ENCODE measurements at regions not wholly inside any gene's neighbourhood (a gene's known extent, or its start where the extent isn't known, plus 50 kb on each side); places are given as distances from the start of the nearest gene placed in this dataset.

DNA sequence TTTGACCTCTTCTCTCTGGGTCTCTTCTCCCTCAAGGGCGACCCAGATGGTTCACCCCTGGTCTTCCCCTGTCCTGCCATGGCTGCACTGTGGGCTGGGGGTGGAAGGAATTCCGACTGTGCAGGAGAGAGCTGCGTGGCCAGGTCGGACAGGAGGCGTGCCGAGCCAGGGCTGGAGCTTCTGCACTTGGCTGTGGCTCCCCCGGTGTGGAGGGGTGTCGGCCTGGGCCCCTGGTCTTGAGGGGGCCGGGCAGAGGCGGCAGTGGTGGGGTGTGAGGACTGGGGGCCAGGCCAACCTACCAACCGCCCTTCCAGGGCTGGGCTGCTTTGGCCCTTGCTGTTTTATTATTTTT, 74.9 kb upstream of the SHH start:
- DNase-seq (ENCODE audit: low read depth in 2 of 2), result no peak

DNA sequence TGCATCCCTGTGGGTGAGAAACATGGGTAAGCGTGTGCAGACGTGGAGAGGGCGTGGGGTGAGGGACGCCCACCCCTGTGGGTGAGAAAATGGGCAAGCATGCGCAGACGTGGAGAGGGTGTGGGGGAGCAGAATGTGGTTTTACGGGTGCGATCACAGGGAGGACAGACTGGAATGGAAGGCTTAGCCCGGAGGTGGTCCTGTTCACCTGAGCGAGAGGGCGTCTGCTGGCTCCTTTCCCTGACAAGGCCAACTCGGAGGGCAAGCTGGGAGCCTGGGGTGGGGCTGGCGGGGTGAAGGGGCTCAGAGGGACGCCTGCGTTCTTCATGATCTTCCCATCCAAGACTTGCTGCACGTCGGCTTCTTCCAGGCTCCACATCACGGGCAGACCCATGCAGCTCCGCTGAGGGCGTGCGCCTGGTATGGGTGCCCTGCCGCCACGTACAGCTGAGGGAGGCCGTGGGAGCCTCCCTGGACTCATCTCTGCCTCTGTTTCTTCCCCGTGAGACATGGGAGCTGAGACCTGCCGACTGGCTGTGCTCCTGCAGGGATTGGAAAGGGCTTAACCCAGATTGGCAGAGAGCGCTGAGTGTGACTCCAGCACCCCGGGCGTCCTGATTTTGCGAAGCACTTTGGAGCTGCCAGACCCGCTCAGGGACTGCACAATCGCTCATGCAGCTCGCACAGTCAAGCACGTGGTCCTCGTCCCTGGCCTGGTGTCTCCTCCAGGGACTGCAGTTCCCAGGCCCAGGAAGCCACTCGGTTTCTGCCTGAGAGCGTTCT, 74.3 kb upstream of the SHH start:
- DNase-seq (ENCODE audit: low read depth in 2 of 2), result no peak

DNA sequence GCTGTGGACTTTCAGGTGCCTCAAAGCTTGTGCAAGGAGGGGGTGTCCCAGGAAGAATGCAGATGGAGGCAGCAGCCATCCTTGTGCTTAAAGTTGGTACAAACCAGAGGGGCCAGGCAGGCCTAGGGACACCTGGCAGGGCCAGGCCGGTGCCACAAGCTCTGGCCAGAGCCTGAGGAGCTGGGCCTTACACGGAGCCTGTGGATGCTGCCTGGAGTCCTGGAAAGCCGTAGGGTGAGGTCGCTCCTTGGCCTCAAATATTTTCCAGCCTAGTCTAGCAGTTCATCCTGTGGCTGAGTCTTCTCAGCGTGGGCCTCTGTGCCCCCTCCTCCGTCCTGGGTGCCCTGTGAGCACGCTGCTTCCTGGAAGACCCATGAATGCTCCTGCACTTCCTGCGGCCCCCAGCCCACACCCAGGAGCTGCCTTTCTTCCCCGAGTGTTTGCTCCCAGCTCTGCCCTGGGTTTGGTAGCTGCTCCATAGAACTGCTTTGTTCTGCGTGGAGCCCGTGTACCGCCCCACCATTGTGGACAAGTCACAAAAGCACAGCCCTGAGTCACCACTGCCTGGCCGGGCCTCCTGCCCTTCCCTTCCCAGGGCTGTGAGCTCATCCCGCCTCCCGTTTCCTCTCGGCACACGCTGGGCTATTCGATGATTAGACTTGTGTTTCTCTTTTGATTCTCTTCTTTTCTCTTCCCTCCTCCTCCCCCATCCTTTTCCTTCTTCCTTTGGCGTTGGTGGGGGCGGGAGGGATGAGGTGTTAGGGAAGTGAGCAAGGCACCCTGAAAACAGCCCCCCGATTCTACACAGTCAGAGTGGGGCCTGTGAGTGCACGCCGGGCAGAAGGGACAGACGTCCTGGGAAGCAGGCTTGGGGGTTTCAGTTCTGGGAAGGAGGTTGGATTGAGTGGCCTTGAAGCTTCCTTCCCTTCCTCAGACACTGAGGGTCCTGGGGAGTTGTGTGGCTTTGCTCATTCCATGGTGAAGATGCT, 73.2 kb upstream of the SHH start:
- DNase-seq (ENCODE audit: low read depth in 2 of 2), result no peak

DNA sequence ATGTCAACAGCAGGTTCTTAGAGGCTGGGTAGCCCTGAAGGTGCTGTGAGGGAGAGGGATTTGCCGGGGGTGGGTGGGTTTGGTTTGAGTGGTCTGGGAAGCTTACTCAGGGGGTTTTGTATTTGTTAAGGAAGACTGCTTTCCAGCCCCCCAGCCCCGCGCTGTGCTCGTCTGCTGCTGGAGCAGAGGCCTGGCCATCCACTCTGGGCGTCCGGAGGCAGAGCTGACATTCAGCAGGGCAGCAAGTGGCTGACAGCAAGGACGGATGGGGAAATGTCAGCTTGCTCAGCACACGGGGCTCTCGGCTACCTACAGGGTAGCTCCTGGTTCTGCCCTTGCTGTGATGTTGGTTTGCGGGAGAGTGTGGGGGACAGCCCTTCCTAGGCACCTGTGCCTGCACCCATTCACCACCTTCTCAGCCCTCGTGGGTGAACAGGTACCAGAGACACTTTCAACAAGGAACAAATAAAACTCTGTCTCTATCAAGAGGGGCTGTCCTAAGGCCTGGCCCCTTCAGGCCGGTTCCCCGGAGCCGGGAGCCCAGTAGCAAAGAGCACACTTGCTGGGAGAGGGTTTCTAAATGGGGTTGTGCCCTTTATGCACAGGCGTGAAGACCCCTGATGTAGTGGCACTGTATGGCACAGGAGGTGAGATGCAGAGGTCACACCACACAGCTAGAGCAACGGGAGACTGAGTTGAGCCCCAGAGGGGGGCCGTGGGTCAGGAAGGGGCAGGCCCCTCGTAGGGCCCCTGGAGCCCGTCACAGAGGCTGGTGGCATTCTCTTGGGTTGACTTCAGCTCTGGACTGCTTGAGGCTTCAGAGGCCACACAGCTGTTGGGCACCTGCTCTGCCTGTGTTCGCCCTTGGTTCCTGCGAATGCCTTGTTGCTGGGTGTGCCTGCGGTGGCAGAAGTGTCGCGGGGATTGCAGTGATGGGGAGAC, 72.2 kb upstream of the SHH start:
- DNase-seq (ENCODE audit: low read depth in 2 of 2), result no peak

DNA sequence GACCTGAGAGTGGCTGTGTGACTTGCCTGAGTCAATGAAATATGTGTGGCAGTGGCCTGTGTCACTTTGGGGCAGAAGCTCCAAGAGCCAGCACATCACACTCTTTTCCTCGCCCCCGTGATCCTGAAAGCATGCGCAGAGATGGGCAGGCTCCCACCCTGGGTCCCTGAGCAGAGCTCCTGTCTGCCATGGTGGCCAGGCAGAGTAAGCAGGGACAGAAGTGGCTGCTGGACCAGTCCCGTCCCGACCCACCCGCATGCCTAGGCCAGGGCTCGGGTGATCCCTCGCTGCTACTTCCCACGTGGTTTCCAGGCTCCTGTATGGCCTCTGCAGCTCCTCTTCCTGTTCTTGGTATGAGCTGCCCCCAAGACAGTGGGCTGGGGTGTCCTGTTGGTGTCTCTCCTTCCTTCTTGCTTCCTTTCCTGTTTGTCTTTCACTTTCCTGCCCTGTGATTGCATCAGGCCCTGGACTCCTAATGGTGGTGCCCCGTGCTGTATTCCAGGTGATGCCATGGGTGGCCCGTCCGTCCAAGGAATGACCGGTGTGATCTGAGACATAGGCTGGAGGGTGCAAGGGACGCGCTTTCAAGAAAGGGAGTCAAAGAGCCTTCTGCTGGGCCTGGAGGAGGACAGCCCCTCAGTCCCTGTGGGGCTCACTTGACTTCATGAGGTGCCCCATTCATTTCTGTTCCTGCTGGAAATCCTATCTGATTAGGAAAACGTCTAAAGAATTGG, 71.4 kb upstream of the SHH start:
- DNase-seq (ENCODE audit: low read depth in 2 of 2), result no peak

DNA sequence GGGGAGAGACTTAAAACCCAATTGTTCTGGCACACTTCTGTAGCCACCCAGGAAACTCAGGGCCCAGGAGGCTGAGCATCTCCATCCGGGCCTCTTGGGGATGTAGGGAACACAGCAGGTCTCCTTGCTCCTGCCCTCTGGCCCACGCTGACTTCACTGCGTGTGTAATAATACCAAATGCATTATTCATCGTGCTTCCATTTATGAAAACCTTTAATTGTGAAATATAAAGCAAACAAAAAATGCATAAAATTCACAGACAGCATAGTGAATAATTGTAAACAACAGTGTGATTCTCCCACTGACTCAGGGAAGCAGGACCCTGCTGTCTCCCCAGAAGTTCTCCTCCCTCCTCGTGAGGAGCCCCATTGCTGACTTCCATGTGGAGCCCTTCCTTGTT, 70.3 kb upstream of the SHH start:
- no peak for DNase-seq (ENCODE audit: low read depth in 2 of 2)

DNA sequence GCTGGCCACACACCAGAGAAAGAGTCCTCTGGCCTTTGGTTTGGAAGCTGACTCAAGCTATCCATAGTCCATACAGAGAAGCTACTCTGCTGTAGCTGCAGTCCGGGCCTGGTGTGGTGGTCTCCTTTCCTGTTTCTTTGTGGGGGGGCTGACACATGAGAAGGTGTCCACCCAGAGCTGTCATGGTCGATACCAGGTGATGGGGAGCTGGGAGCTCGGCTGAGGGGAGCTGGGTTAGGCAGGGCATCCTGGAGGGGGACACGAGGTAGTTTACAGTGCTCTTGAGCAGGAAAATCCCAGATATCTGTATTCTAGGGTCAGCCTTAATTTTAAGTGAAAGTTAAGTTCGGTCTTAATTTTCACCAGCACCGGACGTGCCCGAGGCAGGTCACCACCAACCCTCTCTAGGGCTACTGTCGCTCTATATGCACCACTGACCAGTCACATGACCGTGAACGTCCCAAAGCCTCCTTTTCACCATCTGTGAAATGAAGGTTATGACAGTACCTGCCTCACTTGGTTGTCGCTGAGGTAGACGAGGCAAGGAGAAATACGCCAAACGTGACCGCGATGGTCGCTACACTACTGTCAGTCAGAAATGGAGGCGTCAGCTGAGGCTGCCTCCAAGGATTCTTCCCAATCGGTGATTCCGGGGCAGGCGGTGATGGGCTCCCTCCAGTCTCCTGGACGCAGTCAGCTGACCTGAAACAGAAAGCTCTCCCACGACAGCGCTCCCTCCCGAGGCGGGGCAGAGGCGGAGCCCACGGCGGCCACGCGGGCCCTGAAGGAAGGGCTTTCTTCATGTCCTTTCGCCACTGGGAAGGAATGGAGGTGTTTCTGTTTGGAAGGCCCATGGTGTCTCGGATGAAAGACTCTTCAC, 69.4 kb upstream of the SHH start:
- no peak for DNase-seq (ENCODE audit: low read depth in 2 of 2)

DNA sequence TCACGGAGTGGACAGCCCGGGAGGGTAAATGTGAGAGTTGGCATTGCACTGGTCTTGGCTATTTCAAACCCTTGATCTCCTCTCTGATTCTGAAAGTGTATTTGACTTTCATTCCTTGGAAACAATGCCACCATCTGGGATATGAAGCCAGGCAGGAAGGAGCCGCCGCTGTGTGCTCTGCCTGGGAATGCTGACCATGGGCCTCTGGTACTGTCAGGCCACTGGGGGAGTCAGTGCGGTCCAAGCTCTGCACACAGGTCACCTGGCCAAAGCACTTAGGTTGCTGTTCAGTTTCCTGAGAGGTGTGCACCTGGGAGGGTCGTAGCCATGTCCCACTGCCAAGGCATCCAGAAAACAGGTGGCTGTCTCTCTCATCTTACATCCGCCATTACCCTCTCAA, 68.5 kb upstream of the SHH start:
- no peak for DNase-seq (ENCODE audit: low read depth in 2 of 2)

DNA sequence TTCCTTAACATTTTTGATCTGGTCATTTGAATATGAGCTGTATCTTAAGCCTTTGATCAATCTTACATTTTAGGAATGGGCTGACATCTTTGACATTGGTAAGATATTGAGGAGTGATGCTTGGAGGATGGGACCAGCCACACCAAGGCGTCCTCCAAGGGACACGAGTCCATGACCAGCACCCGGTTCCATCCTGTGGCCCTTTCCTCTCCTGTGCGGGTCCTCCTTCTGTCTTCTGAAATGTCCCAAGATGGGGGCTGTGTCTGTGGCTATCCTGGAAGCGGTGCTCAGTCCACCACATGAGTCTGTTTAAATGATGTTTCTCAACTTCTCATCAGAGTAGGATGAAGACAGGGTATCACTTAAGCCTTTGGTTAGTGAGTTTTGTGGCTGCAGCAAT, 67.3 kb upstream of the SHH start:
- DNase-seq (ENCODE audit: low read depth in 2 of 2), result no peak

DNA sequence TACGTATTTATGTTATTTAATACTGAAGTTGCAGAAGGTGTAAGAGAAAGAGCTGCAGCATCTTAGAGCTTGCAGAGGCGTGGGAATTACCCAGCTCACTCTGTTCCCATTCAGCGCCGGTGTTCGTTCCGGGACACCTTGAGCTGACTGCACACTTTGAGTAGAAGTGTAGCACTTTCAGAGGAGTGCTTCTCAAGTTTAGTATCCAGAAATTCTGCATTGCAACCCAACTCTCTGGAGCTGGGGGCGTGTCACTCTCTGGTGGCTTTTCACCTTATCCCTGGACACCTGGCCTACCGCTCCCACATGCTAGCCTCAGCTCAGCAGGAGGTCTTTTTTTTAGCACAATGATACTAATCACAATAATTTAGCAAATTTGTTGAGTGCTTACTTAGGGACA, 66.4 kb upstream of the SHH start:
- no peak for DNase-seq (ENCODE audit: low read depth in 2 of 2)

DNA sequence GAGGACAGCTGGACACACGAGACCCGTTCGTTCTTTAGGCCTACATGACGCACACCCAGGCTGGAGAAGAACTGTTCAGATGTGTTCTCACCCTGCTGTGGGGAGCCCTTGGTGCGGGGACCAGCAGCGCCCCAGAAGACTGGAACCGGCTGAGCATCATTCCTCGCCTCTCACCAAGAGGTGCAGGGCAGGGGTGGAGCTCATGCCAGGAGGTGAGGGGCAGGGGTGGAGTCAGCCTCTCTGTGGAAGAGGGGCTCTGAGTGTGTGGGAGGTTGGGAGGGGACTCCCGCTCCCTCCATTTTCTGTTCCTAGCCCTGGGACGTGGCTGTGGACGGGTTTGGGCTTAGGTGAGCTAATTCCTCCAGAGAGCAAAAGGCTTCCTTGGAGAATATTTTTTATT, 66.0 kb upstream of the SHH start:
- DNase-seq (ENCODE audit: low read depth in 2 of 2), result no peak

DNA sequence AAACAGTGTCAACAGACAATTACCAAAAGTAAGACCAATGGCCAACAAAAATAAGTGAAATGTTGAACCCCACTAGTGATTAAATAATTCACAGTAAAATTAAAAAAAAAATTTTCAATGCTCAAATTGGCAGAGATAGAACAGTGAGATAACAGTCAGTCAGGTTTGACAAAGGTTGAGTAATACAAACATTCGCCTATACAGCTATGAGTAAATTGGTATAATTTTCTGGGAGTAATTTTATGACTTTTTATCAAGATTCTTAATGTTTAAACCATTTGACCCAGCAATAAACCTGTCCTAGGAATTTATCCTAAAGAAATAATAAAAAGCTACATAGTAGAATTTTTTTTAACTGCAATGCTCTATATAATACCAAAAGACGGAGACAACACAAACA, 64.9 kb upstream of the SHH start:
- DNase-seq (ENCODE audit: low read depth in 2 of 2), result no peak

DNA sequence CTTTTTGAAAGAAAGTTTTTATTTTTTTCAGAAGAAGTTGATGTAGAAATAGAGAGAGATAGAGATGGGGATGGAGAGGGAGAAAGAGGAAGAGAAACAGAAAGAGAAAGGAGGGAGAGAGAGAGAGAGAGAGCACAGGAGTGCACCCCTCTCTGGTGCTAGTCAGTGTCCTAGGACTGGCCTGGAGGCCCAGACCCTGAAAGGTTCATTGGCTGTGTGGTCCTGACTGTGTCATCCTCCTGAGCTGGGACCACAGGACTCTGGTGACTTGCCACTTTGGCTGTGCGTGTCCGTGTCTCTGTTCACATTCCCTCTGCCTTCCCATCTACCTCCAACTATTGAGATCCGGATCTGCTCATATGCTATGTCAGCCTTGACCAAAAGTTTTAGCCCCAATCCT, 62.1 kb upstream of the SHH start:
- DNase-seq (ENCODE audit: low read depth in 2 of 2), result no peak

DNA sequence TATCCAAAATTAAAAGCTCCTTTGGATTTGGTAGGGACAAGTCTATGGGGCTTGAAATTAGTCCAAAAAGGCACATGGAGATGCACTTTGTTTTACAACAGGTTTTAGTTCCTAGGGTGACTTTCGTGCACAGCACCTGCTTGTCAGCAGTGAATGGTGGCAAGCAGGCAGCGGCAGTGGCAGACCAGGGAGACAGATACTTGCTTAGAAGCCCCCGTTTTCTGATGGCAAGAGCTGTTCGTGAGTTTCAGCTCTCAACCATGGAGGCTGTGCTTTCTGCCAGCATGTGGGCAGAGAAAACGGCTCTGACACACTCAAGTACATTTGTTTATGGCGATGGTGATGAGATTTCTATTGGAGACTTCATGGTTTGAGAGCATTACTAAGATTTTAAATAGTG, 61.7 kb upstream of the SHH start:
- DNase-seq (ENCODE audit: low read depth in 2 of 2), result no peak

DNA sequence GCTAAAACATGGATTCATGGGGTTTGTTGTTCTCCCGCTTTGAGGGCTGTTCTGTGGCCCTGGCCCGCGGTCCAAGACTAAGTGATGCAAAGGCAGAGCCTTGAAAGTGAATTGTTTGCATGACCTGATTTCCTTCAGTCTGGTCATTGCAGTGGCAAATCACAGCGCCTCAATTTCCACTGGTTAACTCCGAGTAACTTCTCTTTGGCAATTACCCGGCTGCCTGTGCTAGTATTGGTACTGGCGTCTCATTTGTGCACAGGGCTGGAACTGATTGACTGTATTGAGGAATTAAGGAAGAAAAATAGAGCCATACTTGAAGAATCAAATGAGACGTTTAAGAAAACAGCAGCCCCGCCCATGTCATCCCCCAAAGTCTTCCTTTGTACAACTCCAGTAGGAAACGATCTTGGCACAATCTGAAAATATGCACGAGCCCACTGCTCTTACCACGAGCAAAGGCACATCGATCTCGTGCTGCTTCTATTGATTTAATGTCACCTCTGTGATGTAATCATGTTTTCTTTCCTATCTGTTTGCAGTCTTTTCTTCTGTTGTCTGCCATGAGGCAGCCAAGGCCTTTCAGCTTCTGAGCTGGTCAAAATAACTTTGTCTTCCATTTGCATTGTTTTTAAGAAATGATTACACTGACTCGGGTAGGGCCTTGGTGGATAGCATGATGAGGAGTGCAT, 60.6 kb upstream of the SHH start:
- no peak for DNase-seq (ENCODE audit: low read depth in 2 of 2)

DNA sequence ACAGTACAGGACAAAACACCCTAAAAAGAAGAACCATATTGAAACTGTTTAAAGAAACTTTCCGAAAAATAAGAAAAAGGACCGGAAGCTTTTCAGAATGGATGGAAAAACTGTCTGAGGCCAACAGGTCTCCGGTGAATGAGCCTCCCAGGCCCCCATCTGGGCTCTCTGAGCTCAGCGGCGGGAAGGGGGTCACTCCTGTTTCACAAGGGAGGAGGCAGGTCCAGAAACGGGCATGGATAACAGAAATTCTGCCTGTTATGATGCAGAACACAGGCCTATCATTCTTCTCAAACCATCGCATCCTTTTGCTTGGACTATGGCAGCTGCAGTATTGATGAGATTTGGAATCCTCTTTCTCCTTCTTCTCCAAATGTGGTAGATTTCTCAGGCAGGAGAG, 58.9 kb upstream of the SHH start:
- DNase-seq (ENCODE audit: low read depth in 2 of 2), result no peak

DNA sequence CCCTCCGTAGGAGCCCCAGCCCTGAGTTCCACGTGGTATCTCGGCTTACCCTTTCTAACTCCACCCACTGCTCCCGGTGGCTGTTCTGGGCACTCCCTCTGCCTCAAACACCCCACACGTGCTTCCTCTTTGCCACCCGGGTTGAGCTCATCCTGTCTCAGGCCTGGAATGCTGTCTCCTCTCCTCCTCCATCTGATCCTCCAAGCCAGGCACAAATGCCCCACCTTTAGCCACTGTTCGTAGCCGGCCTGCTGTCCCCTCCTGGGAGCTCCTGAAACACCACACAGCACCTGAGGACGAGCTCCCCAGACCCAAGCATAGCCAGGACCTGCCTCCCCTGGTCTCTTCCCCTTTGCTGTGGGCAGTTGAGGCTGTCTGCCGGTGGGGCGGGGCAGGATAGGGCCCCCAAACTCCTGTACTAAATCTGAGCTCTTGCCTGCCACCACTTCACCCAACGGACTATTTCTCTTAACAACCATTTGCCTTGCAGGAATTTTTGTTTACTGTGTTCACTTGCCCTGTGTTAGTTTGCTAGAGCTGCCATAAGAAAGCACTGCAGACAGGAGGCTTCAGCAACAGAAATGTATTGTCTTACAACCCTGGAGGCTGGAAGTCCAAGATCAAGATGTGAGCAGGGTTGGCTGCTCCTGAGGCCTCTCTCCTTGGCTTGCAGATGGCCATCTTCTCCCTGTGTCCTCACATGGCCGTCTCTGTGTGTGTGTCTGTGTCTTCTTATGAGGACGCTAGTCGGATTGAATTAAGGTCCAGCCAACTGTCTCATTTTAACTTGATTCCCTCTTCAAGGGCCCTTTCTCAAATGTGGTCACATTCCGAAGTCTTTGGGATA, 58.3 kb upstream of the SHH start:
- no peak for DNase-seq (ENCODE audit: low read depth in 2 of 2)

DNA sequence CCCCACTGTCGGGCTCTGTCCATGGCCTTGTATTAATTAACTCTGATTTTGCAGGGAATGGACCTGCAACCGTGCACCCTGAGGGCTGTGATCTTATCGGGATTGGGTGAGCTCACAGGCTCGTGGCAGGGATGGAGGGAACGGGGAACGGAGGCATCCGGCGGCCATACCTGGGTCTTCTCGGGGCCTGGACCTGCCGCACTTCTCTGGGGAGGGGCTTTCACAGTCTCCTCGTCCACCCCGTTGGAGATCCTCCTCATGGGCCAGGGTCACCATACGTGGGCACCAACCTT, 57.5 kb upstream of the SHH start:
- DNase-seq (ENCODE audit: low read depth in 2 of 2), result no peak

Measured in stimulated activated CD4-positive, alpha-beta T cell treated with anti-CD3 and anti-CD28 coated beads, Interleukin-4, amount 100 ng/mL, for 48 hours (primary cell).